ENCODE measurements at regions not wholly inside any gene's neighbourhood (a gene's known extent, or its start where the extent isn't known, plus 50 kb on each side); places are given as distances from the start of the nearest gene placed in this dataset.

DNA sequence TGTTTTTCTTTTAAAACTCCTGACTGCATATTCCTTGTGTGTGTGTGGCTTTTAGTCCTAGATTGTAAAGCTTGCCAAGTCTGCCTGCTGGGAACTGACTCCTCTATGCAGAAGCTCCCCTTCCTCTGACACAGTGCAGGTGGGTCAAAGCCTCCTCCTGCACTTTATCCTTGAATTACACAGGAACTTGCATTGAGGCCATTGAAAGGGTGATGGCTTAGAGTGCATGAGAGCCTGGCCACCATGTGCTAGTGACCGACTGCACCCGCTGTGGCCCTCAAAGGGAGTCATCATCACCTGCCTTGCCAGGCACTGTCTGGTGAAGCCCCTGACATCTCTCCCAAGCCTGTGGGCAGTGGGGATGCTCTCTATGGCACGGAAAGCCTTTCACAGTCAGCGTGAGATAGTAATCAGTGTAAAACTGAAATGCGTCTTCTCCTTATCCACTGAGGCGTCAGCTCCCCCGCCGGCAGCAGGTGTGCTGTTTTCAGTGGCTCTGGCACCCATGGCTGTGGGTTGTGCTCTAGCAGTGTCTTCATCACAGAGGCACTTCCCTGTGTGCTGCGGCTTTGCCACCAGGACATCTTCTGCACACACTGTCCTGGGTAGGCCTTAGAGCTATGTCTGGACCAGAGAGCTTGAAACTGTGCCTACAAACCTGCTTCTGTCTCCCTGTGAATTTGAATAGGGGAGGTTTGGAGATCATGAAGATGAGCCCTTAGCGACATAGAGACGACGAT is 87.9 kb downstream of the THBS2 start:
- no peak for FAIRE-seq

DNA sequence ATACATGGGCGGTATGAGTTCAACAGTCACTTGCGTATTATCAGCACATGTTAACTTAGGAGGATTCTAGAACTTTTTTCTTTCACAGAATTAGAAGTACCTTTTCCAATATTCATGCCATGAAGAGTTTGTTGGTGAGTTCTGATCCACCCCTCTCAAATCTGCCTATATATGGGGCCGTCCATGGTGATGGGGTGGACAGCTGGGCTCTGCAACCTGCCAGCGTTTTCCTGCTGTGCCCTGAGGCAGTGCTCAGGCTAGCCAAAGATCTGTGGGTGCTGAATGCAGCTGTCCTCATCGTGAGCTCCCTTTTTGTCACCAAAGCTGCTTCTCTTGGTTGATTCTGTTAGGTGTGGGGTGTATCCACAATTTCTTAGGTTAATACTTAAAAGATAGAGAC is 88.7 kb downstream of the THBS2 start:
- no peak for FAIRE-seq

DNA sequence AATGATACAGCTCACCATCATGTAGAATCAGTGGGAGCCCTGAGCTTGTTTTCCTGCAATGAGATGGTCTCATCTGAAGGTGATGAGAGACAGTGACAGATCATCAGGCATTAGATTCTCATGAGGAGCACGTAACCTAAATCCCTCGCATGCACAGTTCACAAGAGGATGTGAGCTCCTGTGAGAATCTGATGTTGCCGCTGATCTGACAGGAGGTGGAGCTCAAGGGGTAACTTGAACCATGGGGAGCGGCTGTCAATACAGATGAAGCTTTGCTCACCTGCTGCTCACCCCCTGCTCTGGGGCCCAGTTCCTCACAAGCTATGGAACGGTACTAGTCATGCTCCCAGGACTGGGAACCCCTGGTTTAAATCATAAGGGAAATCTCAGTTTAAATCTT is 89.2 kb downstream of the THBS2 start:
- FAIRE-seq, result no peak

DNA sequence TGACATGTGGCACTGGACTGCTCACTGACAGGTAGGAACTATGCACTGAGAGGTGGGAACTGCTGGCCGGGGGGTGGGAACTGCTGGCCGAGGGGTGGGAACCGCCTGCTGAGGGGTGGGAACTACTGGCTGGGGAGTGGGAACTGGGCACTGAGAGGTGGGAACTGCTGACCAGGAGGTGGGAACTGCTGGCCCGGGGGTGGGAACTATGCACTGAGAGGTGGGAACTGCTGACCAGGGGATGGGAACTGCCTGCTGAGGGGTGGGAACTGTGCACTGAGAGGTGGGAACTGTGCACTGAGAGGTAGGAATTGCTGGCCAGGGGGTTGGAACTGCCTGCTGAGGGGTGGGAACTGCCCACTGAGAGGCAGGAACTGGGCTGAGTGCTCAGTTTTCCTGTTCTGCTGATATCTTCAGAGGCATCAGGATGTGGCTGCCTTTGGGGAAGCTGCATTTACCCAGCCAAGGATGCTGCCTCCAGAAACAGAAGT is 90.2 kb downstream of the THBS2 start:
- no peak for FAIRE-seq

DNA sequence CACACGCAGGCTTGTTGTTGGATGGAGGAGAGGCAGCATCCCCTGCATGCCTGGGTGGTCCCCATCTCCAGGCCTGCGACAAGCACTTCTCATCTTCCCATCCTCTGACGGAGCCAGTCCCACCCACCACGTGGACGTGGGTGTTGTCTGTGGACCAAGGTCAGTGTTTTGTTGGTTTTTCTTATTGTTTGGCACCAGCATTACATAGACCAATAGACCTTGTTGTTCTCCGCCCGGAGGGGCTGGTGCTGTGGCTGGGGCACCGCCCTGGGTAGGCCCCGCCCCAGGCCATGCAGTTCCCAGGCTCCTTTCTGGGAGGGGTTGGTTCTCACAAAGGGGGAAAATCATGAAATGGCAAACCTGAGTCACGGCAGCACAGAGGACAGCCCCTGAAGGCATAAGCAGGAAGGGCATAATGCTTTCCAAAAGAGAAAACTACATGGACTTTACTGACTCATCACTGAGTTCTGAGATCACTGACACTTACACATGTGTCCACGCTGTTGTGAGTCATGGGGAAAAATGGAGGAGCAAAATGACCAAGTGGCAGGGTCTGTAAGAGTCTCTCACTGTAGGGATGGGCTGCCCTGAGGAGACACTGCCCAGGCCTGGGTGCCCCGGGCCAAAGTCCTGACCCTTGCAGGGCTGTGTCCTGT is 90.8 kb downstream of the THBS2 start:
- no peak for FAIRE-seq

DNA sequence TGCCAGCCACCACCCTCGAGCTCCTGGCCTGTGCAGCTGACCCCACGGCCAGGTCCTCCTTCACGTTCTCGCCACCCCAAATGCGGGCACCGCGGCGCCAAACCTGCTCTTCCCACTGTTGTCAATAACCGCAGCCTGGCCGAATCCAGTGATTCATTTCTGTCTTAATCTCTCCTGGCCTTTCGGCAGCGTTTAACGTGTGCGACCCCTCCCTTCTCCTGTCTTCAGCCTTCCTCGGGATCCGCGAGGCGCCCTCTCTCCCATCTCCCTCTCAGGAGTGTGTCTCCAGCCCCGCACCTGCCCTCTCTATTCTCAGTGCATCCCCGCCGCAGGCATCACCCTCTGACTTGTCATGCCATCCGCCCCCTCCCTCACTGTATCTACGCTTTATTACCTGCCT is 91.4 kb downstream of the THBS2 start:
- FAIRE-seq, result no peak

DNA sequence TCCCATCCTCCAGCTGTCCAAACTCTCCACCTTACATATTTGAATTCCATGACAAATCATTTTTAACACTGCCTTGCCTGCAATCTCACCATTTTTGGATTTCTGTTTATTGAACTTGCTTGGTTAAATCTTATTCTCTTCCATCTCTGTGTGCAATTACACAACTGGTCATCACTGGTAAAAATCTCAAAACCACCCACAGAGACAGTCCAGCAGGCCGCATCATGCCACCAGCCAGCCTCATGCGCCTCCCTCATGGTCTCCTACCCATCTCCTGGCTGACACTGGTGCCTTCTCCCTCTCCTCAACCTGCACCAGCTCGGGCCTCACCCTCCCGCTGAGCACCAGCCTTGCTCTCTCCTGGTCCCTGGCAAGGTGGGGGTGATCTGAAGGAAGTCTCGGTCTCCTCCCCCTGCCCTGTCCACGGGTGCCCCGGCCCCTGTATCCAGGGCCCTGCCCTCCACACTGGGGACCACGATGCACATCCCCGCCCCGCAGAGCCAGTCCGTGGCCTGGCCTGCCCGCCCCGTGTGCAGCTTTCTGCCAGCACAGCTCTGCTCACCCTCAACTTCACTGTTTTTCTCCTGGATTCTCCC is 92.0 kb downstream of the THBS2 start:
- FAIRE-seq, result no peak

DNA sequence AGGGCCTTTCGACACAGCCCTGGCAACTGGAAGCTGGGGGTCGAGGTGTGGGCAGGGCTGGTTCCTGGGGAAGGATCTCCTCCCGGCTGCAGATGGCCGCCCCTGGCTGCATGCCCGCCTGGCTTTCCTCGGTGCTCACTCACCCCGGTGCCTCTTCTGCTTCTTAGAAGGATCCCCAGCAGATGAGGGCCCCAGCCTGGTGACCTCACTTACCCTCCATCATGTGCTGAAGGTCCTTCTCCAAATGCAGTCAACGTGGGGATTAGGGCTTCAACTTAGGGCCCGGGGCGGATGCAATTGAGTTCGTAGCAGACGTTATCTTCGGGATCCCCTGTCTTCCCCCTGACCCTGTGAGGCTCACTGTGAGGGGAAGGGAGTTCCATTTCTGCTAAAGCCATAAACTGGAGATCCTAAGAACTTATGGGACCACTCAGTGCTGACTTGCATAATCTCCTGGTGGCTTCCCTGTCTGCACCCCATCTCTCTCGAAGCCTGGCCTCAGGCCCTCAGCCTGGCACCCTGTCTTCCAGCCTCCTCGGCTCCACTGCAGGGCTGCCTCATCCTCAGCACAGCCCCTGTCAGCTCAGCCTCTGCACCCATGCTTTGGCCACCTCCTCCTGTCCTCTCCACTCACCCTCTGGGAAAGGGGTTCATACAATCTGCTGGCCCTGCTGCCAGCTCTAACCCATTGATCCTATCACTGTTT is 92.6 kb downstream of the THBS2 start:
- FAIRE-seq, result no peak

DNA sequence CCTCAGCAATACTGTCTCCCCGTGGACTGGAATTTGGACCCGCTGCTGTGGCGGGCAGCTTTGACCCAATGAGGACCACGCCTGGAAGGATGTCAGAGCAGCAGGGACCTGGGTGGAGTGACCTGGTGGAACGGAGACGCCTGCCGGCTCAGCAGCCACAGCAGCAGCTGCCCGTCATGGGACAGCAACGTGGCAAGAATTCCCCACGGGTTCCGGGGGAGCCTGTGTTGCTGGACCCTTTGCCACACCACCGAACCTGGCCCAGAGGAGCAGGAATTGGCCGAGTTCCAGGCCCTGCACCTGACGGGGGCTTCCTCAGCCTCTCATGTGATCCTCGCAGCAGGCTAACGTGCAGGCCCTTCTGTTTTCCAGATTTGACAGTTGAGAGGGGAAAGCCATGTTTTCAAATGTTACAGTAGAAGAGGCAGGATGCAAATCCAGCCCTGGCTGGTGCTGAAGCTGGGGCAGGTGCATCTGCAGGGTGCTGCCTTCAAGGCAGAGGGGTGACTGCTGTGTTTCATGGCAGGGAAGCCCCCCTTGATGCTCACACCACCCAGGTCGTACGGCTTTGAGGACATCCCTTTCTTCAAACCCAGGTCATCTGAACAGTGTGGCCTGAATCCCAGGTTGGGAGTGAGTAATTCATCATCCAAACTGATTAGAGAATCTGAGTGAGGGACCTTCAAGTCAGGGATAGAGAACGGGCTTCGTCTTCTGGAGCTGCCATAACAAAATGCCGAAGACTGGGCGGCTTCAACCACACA is 93.4 kb downstream of the THBS2 start:
- no peak for FAIRE-seq

DNA sequence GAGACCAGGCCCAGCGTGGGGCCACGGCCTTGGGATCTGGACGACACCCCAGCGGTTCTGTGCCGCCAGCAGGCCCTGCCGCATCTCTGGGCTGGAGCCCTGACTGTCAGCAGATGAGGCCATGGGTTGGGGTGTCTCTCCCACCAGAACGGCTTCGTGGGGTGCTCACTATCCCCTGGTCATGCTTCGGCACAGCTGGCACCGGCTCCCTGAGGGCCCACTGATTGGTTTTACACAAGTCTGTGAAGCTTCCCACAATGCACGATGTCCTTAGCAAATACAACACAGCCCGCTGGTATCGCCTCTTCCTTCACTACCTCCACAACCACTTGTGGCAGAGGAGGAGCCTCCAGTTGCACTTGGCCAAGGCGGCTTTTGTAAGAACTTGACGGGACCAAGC is 94.3 kb downstream of the THBS2 start:
- FAIRE-seq, result no peak

DNA sequence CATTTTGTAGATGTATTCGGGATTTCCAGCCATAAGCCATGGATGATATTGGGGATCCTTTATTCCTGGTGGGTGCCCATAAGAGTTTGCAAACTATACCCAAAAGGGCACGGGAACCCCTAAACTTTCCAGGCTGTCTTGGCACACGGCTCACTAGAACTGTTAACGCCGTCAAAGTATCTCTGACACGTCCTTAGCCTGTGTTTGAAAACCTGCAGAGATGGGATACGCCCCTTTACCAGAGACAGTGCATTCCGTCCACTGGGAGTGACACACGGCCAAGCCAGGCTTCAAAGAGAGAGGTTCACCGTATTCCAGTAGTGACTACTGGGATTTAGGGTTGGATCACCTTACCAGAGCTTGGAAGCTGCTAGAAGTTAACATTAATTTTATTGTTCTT is 95.0 kb downstream of the THBS2 start:
- no peak for FAIRE-seq

DNA sequence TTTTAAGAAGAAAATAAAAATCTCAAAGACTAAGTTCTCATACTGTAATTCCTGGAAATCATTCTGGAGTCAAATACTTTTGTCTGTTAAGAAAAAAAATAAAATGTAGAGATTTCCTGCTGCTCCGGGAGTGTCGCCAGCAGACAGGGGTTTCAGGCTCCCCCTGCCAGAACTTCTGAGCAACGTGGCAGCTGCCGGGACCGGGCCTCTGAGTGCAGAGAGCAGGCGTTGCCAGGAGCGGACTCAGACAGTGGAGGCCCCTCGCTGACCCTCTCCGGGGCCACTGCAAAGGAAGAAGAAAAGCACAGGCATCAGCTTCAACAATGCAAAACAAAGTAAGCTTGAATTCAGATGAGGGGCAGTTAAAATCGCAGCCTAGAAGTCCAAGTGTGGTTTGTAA is 95.5 kb downstream of the THBS2 start:
- FAIRE-seq, result no peak

DNA sequence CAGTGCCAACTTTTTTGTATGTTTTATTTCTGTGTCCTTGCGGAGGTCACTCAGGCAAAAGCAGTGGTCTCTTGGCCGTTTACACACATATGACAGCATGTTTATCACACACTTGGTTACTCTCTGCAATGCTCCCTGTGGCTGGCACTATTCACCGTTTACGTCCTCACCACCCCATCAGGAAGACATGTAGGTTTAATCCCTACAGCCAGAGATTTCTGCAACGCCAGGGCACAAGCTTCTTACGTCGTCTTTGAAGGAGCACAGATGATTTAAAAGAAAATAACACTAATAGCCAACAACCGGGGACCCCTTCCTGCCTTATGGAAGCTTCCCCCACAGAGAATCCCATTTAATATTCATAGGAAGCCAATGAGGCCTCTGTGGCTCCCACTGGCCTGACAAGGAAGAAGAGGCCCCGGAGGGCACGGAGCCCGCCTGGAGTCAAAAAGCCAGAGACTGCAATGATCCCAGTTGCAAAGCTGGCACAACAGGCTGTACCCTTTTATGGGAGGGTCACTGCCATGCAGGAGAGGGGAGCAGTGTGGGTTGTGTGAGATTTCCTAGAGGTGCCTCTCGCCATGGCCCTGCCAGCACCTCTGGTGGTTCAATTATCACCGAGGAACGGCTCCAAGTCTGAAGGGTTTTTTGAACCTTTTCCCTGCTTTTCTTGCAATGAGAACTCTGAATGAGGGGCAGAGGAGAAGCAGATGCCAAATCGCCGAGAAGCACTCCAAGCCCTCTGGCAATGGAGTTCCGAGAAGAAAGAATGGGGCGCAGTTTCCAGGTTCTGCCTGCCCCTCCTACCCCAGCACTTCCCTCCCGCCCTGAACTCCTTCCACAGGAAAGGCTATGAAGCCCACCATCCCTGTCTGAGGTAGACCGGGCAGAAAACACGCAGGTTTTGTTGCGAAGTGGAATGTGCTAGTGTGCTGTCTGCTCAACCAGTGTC is 96.2 kb downstream of the THBS2 start:
- FAIRE-seq, result no peak

DNA sequence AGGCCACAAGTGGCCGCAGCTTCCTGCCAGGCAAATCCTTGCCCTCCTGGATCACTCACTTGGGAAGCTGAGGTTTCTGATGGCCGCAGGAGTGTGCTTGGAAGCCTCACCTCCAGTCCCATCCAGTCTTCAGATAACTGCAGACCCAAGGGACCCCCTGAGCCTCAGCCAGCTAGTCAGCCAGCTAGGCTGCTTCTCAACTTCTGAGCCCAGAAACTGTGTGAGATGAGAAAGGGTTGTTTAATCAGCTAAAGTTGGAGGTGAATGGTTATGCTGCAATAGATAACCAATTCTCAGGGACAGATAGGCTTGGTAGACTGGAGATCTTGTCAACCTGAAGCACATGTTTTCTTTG is 96.9 kb downstream of the THBS2 start:
- no peak for FAIRE-seq

DNA sequence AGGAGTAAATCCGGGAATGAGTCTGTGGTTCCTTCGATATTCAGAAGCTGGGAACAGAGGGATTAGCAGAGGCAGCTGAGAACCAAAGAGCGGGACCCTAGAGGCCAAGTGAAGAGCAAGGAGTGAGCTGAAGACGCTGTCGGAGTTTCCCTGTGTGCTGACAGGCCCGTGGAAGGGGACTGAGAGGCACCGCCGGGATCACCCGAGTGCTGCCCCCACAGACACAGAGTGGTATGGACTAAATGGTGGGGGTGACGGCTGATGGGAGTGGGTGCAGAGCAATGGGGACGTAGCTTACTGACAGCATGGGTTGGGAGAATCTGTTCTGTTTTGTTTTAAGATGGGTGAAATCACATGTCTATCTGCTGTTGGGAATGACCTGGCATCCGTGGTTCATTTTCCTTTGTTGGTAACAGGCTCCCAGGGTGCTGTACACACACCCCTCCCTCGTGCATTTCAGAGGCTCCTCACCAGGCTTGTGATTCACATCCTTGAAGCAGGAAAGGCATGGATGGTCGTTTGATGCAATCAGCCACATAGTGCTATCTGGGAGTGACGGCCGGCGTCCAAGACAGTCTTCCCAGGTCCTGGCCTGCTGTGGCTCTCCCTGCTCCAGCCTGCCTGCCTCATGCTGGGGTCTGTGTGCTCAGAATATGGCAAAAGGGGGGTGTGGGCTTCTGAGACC is 97.4 kb downstream of the THBS2 start:
- no peak for FAIRE-seq

DNA sequence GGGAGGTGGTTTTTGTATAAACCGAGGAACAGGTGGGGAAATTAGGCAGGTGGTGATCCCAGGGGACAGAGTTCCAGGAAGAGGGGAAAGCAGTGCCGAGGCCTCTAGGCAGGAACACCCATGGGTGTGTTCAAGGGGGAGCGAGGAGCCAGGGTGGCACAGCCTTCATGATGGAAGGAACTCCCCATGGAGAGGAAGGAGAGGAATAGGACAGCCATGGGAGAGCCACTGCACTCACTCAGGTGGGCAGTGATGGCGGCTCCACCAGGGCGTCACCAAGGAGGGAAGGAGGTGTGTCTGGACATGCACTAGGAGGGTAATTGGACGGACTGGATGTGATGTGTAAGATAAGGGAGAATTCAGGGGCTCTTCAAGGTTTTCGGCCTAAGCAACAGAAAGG is 98.2 kb downstream of the THBS2 start:
- no peak for FAIRE-seq

DNA sequence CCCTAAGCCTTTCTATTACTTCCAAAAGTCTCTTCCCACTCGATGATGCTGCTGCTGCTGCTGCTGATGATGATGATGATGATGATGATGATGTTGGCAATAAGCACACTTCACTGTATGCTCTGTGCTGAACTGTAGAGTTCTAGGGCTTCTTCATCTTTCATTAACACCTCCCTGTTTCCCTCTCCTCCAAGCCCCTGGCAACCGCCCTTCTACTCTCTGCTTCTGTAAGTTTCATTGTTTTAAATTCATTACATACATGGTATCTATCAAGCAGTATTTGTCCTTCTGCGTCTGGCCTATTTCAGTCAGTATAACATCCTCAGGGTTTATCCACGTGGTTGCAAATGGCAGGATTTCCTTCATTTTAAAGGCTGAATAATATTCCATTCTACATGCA is 100.2 kb downstream of the THBS2 start:
- no peak for FAIRE-seq

DNA sequence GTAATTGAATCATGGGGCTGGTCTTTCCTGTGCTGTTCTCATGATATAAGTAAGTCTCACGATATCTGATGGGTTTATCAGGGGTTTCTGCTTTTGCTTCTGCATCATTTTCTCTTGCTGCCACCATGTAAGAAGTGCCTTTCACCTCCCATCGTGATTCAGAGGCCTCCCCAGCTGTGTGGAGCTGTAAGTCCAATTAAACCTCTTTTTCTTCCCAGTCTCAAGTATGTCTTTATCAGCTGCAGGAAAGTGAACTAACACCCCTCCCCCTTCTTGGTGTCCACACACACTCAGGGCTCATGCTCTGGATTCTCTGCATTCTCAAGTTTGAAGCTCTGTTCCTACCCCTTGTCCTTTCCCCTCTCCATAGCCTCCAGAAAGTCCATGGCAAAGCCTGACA is 107.1 kb downstream of the THBS2 start:
- FAIRE-seq, result no peak

DNA sequence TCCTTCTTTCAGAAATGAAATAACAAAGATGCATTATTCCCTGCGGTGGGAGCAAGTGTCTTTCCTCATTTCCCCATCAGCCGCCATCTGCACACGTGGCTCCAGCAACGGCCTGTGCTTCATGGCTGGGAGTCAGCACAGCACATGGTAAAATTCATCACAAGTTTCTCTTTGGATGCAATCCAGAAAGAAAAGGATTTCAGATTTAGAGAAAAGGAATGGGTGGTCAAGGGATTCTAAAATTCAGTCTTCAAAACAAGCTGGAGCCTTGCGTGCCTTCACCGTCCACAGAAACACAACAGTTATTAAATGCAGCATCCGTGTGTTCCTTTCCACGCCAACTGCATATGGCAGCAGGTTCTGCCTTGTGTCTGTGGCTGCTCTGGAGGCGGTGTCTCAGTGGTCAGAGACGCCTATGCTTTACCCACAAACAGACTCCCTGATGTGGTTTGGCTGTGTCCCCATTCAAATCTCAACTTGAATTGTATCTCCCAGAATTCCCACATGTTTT is 107.6 kb downstream of the THBS2 start:
- FAIRE-seq, result no peak

DNA sequence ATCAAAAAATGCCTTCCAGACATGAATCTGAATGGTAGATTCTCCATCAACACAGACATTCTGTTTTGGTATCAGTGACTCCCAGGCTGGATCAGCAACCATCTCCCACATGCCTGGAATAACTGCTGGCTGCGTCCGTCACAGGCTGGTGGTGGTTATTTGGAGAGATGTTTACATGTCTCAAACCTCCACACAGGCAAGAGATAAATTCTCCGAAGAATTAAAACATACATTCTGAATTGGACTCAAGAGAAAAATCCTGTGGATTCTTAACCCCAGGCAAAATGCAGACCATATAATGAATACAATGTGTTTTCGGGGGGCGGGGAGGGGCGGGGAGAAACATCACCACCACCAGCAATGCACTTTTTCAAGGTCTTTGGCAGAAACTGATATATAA is 108.2 kb downstream of the THBS2 start:
- FAIRE-seq, result no peak

DNA sequence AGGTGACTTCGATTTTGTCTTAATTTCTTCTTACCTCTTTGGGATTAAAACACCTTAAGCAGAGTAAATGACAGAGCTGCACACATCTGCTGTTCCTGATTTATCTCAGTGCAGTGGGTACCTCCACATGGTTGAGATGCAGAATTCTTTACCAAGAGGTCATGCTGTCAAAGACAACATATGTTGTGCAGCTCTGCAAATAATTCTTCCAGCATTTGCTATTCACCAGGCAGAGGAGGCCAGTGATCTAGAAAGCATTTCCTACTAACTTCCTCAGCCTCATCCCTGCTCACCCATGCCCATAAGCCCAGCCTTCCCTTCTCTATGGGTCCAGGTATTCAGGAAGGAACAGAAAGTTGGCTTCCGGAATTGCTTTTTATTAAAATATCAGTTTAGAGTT is 109.3 kb downstream of the THBS2 start:
- FAIRE-seq, result no peak

Measured in colon (tissue), 2 donors.